ENCODE measurements at regions not wholly inside any gene's neighbourhood (a gene's known extent, or its start where the extent isn't known, plus 50 kb on each side); places are given as distances from the start of the nearest gene placed in this dataset.

DNA sequence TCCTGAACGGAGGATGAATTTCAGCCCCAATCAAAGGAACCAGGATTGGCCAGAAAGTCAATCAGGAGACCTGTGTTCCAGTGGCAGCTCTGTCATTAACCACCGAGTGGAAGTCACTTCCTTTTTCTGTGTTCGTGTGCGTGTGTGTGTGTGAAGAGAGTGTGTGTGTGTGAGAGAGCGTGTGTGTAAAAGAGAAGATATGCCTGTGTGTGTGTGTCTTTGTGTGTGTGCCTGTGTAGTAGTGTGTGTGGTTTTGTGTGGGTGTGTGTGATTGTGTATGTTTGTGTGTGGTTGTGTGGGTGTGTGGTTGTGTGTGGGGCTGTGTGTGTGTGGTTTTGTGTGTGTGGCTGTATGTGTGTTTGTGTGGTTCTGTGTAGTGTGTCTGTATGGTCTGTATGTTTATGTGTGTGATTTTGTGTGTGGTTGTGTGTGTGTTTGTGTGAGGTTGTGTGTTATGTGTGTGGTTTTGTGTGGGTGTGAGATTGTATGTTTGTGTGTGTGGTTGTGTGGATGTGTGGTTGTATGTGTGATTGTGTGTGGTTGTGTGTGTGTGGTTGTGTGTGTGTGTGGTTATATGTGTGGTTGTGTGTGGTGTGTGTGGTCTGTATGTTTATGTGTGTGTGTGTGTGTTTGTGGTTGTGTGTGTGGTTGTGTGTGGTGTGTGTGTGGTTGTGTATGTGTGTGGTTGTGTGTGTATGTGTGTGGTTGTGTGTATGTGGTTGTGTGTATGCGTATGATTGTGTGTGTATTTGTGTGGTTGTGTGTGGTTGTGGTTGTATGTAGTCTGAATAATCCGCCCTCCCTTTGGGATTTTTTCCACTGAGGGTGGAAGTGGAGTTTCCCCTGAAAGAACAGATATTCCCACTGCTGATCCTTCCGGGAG is 314.4 kb downstream of the SHQ1 start:
- FAIRE-seq (no peak), ATAC-seq (no peak), DNase-seq (ENCODE audit: low read depth in 1 of 2, low spot score in 1 of 2) (no peak)
- Histone ChIP-seq H3K9me3 (no peaks in the 10 kb centered on the region), H3K4me2 (no peak overlapping the region), H3K4me1 (no peaks in the 10 kb centered on the region), H3K27ac (no peak overlapping the region), H3K4me3 (no peak overlapping the region)
- TF ChIP-seq ZNF302 (CRISPR knock-in tag; IDR thresholded peaks at IDR 0.05) (no peak), FOSL2 (IDR thresholded peaks at IDR 0.05) (no peak), FOSL2 (CRISPR knock-in tag; IDR thresholded peaks at IDR 0.05) (no peak), CEBPB (IDR thresholded peaks at IDR 0.05) (no peak), CBX8 (IDR thresholded peaks at IDR 0.05) (no peak), POLR2A (IDR thresholded peaks at IDR 0.05; ENCODE audit: low read length) (no peak), MAX (IDR thresholded peaks at IDR 0.05) (no peak), CHD4 (IDR thresholded peaks at IDR 0.05; ENCODE audit: borderline replicate concordance) (no peak), JUN (IDR thresholded peaks at IDR 0.05) (no peak), ESRRA (IDR thresholded peaks at IDR 0.05; ENCODE audit: borderline replicate concordance, low read length) (no peak), HOXA7 (CRISPR knock-in tag; IDR thresholded peaks at IDR 0.05) (no peak), ZFP36 (IDR thresholded peaks at IDR 0.05; ENCODE audit: borderline replicate concordance, partially characterized antibody) (no peak), MAFK (IDR thresholded peaks at IDR 0.05; ENCODE audit: partially characterized antibody) (no peak), RARB (CRISPR knock-in tag; IDR thresholded peaks at IDR 0.05) (no peak), CTCF (IDR thresholded peaks at IDR 0.05) (no peak), FOXS1 (CRISPR knock-in tag; IDR thresholded peaks at IDR 0.05) (no peak), SREBF2 (IDR thresholded peaks at IDR 0.05) (no peak), HDAC2 (IDR thresholded peaks at IDR 0.05) (no peak)
- TF ChIP-seq, protein P1, sequence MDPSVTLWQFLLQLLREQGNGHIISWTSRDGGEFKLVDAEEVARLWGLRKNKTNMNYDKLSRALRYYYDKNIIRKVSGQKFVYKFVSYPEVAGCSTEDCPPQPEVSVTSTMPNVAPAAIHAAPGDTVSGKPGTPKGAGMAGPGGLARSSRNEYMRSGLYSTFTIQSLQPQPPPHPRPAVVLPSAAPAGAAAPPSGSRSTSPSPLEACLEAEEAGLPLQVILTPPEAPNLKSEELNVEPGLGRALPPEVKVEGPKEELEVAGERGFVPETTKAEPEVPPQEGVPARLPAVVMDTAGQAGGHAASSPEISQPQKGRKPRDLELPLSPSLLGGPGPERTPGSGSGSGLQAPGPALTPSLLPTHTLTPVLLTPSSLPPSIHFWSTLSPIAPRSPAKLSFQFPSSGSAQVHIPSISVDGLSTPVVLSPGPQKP (IDR thresholded peaks at IDR 0.05; ENCODE audit: low read depth, low read length): no peak
- TF ChIP-seq, protein P2, sequence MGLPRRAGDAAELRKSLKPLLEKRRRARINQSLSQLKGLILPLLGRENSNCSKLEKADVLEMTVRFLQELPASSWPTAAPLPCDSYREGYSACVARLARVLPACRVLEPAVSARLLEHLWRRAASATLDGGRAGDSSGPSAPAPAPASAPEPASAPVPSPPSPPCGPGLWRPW (IDR thresholded peaks at IDR 0.05): no peak
- WGBS (ENCODE audit: missing lambda C conversion rate): 69% methylated on average over 8 of the region's 8 CpGs
- CTCF ChIA-PET: no interaction called here
- POLR2A ChIA-PET: no interaction called here

GRCh38 chr3:72530426-72530825 is 317.8 kb downstream of the SHQ1 start:
- Histone ChIP-seq H3K27ac (no peak overlapping the region), H3K4me1 (no peaks in the 10 kb centered on the region), H3K4me3 (no peak overlapping the region), H3K9me3 (no peaks in the 10 kb centered on the region), H3K4me2 (no peak overlapping the region)
- POLR2A ChIA-PET: no interaction called here
- DNase-seq (ENCODE audit: low read depth in 1 of 2, low spot score in 1 of 2): no peak
- no peak for ATAC-seq
- no peak for TF ChIP-seq POLR2A (IDR thresholded peaks at IDR 0.05; ENCODE audit: low read length)
- no peak for TF ChIP-seq MAFK (IDR thresholded peaks at IDR 0.05; ENCODE audit: partially characterized antibody)
- TF ChIP-seq CBX2 (IDR thresholded peaks at IDR 0.05; ENCODE audit: borderline replicate concordance, low read depth): no peak
- no peak for TF ChIP-seq NR3C1 (IDR thresholded peaks at IDR 0.05)
- TF ChIP-seq, protein P3, sequence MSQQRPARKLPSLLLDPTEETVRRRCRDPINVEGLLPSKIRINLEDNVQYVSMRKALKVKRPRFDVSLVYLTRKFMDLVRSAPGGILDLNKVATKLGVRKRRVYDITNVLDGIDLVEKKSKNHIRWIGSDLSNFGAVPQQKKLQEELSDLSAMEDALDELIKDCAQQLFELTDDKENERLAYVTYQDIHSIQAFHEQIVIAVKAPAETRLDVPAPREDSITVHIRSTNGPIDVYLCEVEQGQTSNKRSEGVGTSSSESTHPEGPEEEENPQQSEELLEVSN (IDR thresholded peaks at IDR 0.05; ENCODE audit: borderline replicate concordance, low read depth): no peak
- TF ChIP-seq MAZ (IDR thresholded peaks at IDR 0.05; ENCODE audit: borderline replicate concordance, low read depth, low read length): no peak
- TF ChIP-seq FOSL2 (IDR thresholded peaks at IDR 0.05): no peak
- no peak for TF ChIP-seq FOSL2 (CRISPR knock-in tag; IDR thresholded peaks at IDR 0.05)
- TF ChIP-seq HOXB13 (CRISPR knock-in tag; IDR thresholded peaks at IDR 0.05; ENCODE audit: low read depth): no peak
- TF ChIP-seq RAD21 (conservative IDR thresholded peaks at IDR 0.05 in 1 of 2, IDR thresholded peaks at IDR 0.05 in 1 of 2): no peak
- TF ChIP-seq CTCF (IDR thresholded peaks at IDR 0.05): no peak
- TF ChIP-seq KDM5A (IDR thresholded peaks at IDR 0.05): no peak
- no peak for TF ChIP-seq ZNF302 (CRISPR knock-in tag; IDR thresholded peaks at IDR 0.05)
- no peak for TF ChIP-seq BCL3 (IDR thresholded peaks at IDR 0.05)
- no peak for TF ChIP-seq JUNB (IDR thresholded peaks at IDR 0.05)
- no peak for TF ChIP-seq EP300 (IDR thresholded peaks at IDR 0.05)
- no peak for TF ChIP-seq CHD2 (IDR thresholded peaks at IDR 0.05; ENCODE audit: low read length, partially characterized antibody)
- TF ChIP-seq BHLHE40 (IDR thresholded peaks at IDR 0.05; ENCODE audit: low read depth, low read length): no peak
- no peak for TF ChIP-seq CEBPB (IDR thresholded peaks at IDR 0.05)
- no peak for FAIRE-seq
- CTCF ChIA-PET: no interaction called here
